ENCODE measurements at regions not wholly inside any gene's neighbourhood (a gene's known extent, or its start where the extent isn't known, plus 50 kb on each side); places are given as distances from the start of the nearest gene placed in this dataset.

DNA sequence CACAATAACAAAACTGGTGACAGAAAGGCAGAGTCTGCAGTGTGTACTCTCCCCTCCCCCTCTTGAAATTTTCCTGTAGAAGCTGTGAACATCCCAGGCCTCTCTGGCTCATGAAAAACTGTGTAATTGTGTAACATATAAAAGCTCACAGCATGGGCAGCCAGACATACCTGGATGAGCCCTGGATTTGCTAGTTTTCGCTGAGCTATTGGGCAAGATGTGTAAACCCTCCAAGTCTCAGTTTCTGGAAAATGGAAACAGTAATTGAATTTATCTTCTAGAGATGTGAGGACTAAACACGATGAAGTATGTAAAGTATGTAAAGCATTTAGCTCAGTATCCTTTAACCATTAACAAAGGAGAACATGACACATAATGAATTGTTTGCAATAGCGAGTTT is 143.2 kb upstream of the ANKH start:
- TF ChIP-seq EZH2 (IDR thresholded peaks at IDR 0.05; ENCODE audit: low read depth, low read length, severe bottlenecking) (no peak), POLR2AphosphoS5 (IDR thresholded peaks at IDR 0.05; ENCODE audit: low read depth, low read length) (no peak), SP1 (IDR thresholded peaks at IDR 0.05; ENCODE audit: low read depth, low read length) (no peak), RAD21 (IDR thresholded peaks at IDR 0.05 in 1 of 2, conservative IDR thresholded peaks at IDR 0.05 in 1 of 2; ENCODE audit: low read depth in 2 of 2, low read length in 2 of 2) (no peak), ATF3 (IDR thresholded peaks at IDR 0.05; ENCODE audit: insufficient read depth, low read depth, low read length) (no peak), GABPA (IDR thresholded peaks at IDR 0.05; ENCODE audit: borderline replicate concordance, insufficient read depth, low read length) (no peak), YY1 (IDR thresholded peaks at IDR 0.05; ENCODE audit: low read depth, low read length) (no peak), GTF2F1 (IDR thresholded peaks at IDR 0.05; ENCODE audit: borderline replicate concordance, low read depth, low read length) (no peak), TEAD4 (IDR thresholded peaks at IDR 0.05; ENCODE audit: low read depth, low read length) (no peak), SUZ12 (IDR thresholded peaks at IDR 0.05; ENCODE audit: low read length) (no peak)
- TF ChIP-seq, protein P1, sequence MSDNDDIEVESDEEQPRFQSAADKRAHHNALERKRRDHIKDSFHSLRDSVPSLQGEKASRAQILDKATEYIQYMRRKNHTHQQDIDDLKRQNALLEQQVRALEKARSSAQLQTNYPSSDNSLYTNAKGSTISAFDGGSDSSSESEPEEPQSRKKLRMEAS (IDR thresholded peaks at IDR 0.05): no peak
- TF ChIP-seq, protein P2, sequence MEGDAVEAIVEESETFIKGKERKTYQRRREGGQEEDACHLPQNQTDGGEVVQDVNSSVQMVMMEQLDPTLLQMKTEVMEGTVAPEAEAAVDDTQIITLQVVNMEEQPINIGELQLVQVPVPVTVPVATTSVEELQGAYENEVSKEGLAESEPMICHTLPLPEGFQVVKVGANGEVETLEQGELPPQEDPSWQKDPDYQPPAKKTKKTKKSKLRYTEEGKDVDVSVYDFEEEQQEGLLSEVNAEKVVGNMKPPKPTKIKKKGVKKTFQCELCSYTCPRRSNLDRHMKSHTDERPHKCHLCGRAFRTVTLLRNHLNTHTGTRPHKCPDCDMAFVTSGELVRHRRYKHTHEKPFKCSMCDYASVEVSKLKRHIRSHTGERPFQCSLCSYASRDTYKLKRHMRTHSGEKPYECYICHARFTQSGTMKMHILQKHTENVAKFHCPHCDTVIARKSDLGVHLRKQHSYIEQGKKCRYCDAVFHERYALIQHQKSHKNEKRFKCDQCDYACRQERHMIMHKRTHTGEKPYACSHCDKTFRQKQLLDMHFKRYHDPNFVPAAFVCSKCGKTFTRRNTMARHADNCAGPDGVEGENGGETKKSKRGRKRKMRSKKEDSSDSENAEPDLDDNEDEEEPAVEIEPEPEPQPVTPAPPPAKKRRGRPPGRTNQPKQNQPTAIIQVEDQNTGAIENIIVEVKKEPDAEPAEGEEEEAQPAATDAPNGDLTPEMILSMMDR (IDR thresholded peaks at IDR 0.05; ENCODE audit: control extremely low read depth in 1 of 3, insufficient read depth in 1 of 3, low read depth in 1 of 3, low read length in 3 of 3): no peak

All from H1 (cell line).